Activated T-cell treated with anti-CD3 and anti-CD28 coated beads, Interleukin-2, amount 50 U/mL, for 72 hours (primary cell): ENCODE measurements at regions not wholly inside any gene's neighbourhood (a gene's known extent, or its start where the extent isn't known, plus 50 kb on each side); places are given as distances from the start of the nearest gene placed in this dataset.
"Not testable (repeated sequence)": the region's sequence is repeated elsewhere in the genome, so short reads cannot be mapped to it uniquely, and the experiment has no call there.

Experiments used
- ATAC-seq, 2 donors: fragments of 150-1000 bp; cut with Tn5 transposase; replicated peaks in 1 of 2; 2 replicates each; pipeline ENCODE4 v1.10.0; 2021; ENCODE audit warnings: moderate library complexity in 2 of 2, mild to moderate bottlenecking in 1 of 2
- DNase-seq, 2 donors: peaks; one replicate each; pipeline ENCODE4 v3.0.0; 2021 to 2022; ENCODE audit warnings: mixed read lengths in 1 of 2
- H3K27ac Mint-ChIP-seq: one replicate; pipeline ENCODE4 v1.8.0; 2022; ENCODE audit warnings: mild to moderate bottlenecking, moderate library complexity, mixed read lengths
- H3K27me3 Mint-ChIP-seq: one replicate; pipeline ENCODE4 v1.8.0; 2022; ENCODE audit warnings: low read depth, mixed read lengths
- H3K36me3 Mint-ChIP-seq, 2 donors: one replicate each; pipeline ENCODE4 v1.8.0; 2022; ENCODE audit warnings: mixed read lengths in 2 of 2, mild to moderate bottlenecking in 1 of 2; ENCODE audit not compliant: insufficient read depth in 2 of 2
- H3K4me1 Mint-ChIP-seq: one replicate; pipeline ENCODE4 v1.8.0; 2022; ENCODE audit warnings: low read depth, mixed read lengths
- H3K4me3 Mint-ChIP-seq, 2 donors: one replicate each; pipeline ENCODE4 v1.8.0; 2022; ENCODE audit warnings: mild to moderate bottlenecking in 2 of 2, mixed read lengths in 2 of 2, moderate library complexity in 2 of 2
- H3K9me3 Mint-ChIP-seq, 2 donors: one replicate each; pipeline ENCODE4 v1.8.0; 2022; ENCODE audit warnings: mixed read lengths in 2 of 2

- Mint-ChIP-seq H3K4me3 (no peak overlapping the region), H3K36me3 (no peaks in the 10 kb centered on the region), H3K27me3 (no peaks in the 10 kb centered on the region), H3K27ac (no peak overlapping the region), H3K4me1 (no peaks in the 10 kb centered on the region), H3K9me3 (peaks cover 0 to 3% of the 10 kb centered on the region in 2 donors)
- DNase-seq (peak in 1 of 2 donors; percentile 3), ATAC-seq (no peak)
Observed at GRCh38 chr3:73192036-73192738, 130.7 kb downstream of the EBLN2 start.

- not testable (repeated sequence) for H3K4me1 Mint-ChIP-seq, H3K27me3 Mint-ChIP-seq, H3K36me3 Mint-ChIP-seq, H3K4me3 Mint-ChIP-seq, H3K9me3 Mint-ChIP-seq, H3K27ac Mint-ChIP-seq, DNase-seq, ATAC-seq
Observed at GRCh38 chr3:73193943-73194342, 132.5 kb downstream of the EBLN2 start.

GRCh38 chr3:73197187-73197586 is 135.7 kb downstream of the EBLN2 start:
- no peaks in the 10 kb centered on the region for H3K36me3 Mint-ChIP-seq
- ATAC-seq (no peak), DNase-seq (no peak)
- no peak overlapping the region for H3K27ac Mint-ChIP-seq
- H3K9me3 Mint-ChIP-seq = peaks cover 0 to 3% of the 10 kb centered on the region in 2 donors
- peaks cover 18% of the 10 kb centered on the region for H3K27me3 Mint-ChIP-seq
- no peaks in the 10 kb centered on the region for H3K4me1 Mint-ChIP-seq
- H3K4me3 Mint-ChIP-seq = no peak overlapping the region

- Mint-ChIP-seq H3K27me3 (peaks cover 24% of the 10 kb centered on the region), H3K36me3 (no peaks in the 10 kb centered on the region), H3K4me3 (no peak overlapping the region), H3K9me3 (no peaks in the 10 kb centered on the region), H3K4me1 (no peaks in the 10 kb centered on the region), H3K27ac (no peak overlapping the region)
- ATAC-seq (no peak), DNase-seq (no peak)
Observed at GRCh38 chr3:73203101-73203500, 141.6 kb downstream of the EBLN2 start.

GRCh38 chr3:73203633-73204032 is 142.2 kb downstream of the EBLN2 start:
- Mint-ChIP-seq H3K9me3 (no peaks in the 10 kb centered on the region), H3K27ac (no peak overlapping the region), H3K4me1 (no peaks in the 10 kb centered on the region), H3K4me3 (no peak overlapping the region), H3K27me3 (peaks cover 24% of the 10 kb centered on the region), H3K36me3 (no peaks in the 10 kb centered on the region)
- no peak for DNase-seq
- no peak for ATAC-seq

- peaks cover 19% of the 10 kb centered on the region for H3K27me3 Mint-ChIP-seq
- no peak overlapping the region for H3K27ac Mint-ChIP-seq
Observed at GRCh38 chr3:73204841-73205240, 143.4 kb downstream of the EBLN2 start.

GRCh38 chr3:73206030-73206429 is 144.6 kb downstream of the EBLN2 start:
- Mint-ChIP-seq H3K4me3 (no peak overlapping the region), H3K27ac (no peak overlapping the region)
- DNase-seq = no peak

More at GRCh38 chr3:73204841-73205240, 143.4 kb downstream of the EBLN2 start:
- Mint-ChIP-seq H3K4me3 (no peak overlapping the region), H3K9me3 (no peaks in the 10 kb centered on the region), H3K4me1 (no peaks in the 10 kb centered on the region), H3K36me3 (no peaks in the 10 kb centered on the region)
- DNase-seq = no peak
- ATAC-seq = no peak

GRCh38 chr3:73207946-73208440 is 146.5 kb downstream of the EBLN2 start:
- Mint-ChIP-seq H3K4me1 (no peaks in the 10 kb centered on the region), H3K4me3 (no peak overlapping the region), H3K9me3 (peaks cover 0 to 2% of the 10 kb centered on the region in 2 donors), H3K36me3 (no peaks in the 10 kb centered on the region), H3K27me3 (peaks cover 6% of the 10 kb centered on the region), H3K27ac (no peak overlapping the region)
- no peak for DNase-seq
- no peak for ATAC-seq

More at GRCh38 chr3:73206030-73206429, 144.6 kb downstream of the EBLN2 start:
- ATAC-seq = no peak
- no peaks in the 10 kb centered on the region for H3K36me3 Mint-ChIP-seq
- no peaks in the 10 kb centered on the region for H3K4me1 Mint-ChIP-seq
- H3K27me3 Mint-ChIP-seq = peaks cover 7% of the 10 kb centered on the region
- H3K9me3 Mint-ChIP-seq = no peaks in the 10 kb centered on the region

- no peaks in the 10 kb centered on the region for H3K4me1 Mint-ChIP-seq
- H3K27me3 Mint-ChIP-seq = no peaks in the 10 kb centered on the region
- ATAC-seq (no peak), DNase-seq (no peak)
- H3K36me3 Mint-ChIP-seq = no peaks in the 10 kb centered on the region
- H3K27ac Mint-ChIP-seq = no peak overlapping the region
- peaks cover 0 to 2% of the 10 kb centered on the region in 2 donors for H3K9me3 Mint-ChIP-seq
- H3K4me3 Mint-ChIP-seq = no peak overlapping the region
Observed at GRCh38 chr3:73210759-73211158, 149.3 kb downstream of the EBLN2 start.

- H3K27ac Mint-ChIP-seq = no peak overlapping the region
- H3K36me3 Mint-ChIP-seq = no peaks in the 10 kb centered on the region
Observed at GRCh38 chr3:73212683-73213082, 151.2 kb downstream of the EBLN2 start.

GRCh38 chr3:73213896-73214295 is 152.4 kb downstream of the EBLN2 start:
- DNase-seq (no peak), ATAC-seq (no peak)
- Mint-ChIP-seq H3K27me3 (no peaks in the 10 kb centered on the region), H3K36me3 (no peaks in the 10 kb centered on the region), H3K9me3 (peaks cover 0 to 2% of the 10 kb centered on the region in 2 donors), H3K27ac (no peak overlapping the region), H3K4me1 (no peaks in the 10 kb centered on the region), H3K4me3 (no peak overlapping the region)

More at GRCh38 chr3:73212683-73213082, 151.2 kb downstream of the EBLN2 start:
- H3K4me1 Mint-ChIP-seq = no peaks in the 10 kb centered on the region
- DNase-seq (no peak), ATAC-seq (no peak)
- no peaks in the 10 kb centered on the region for H3K27me3 Mint-ChIP-seq
- H3K9me3 Mint-ChIP-seq = peaks cover 0 to 2% of the 10 kb centered on the region in 2 donors
- H3K4me3 Mint-ChIP-seq = no peak overlapping the region

- H3K4me3 Mint-ChIP-seq = no peak overlapping the region
- ATAC-seq (no peak), DNase-seq (no peak)
- no peak overlapping the region for H3K27ac Mint-ChIP-seq
- no peaks in the 10 kb centered on the region for H3K4me1 Mint-ChIP-seq
- H3K27me3 Mint-ChIP-seq = no peaks in the 10 kb centered on the region
- H3K36me3 Mint-ChIP-seq = no peaks in the 10 kb centered on the region
- H3K9me3 Mint-ChIP-seq = peaks cover 0 to 2% of the 10 kb centered on the region in 2 donors
Observed at GRCh38 chr3:73214846-73215245, 153.4 kb downstream of the EBLN2 start.

- H3K27ac Mint-ChIP-seq = no peak overlapping the region
- peaks cover 0 to 2% of the 10 kb centered on the region in 2 donors for H3K9me3 Mint-ChIP-seq
- H3K4me3 Mint-ChIP-seq = no peak overlapping the region
- no peak for DNase-seq
- no peaks in the 10 kb centered on the region for H3K4me1 Mint-ChIP-seq
- H3K36me3 Mint-ChIP-seq = no peaks in the 10 kb centered on the region
- no peaks in the 10 kb centered on the region for H3K27me3 Mint-ChIP-seq
- no peak for ATAC-seq
Observed at GRCh38 chr3:73215281-73215680, 153.8 kb downstream of the EBLN2 start.

- no peak for ATAC-seq
- no peak overlapping the region for H3K27ac Mint-ChIP-seq
- H3K27me3 Mint-ChIP-seq = no peaks in the 10 kb centered on the region
- no peak for DNase-seq
- peaks cover 0 to 2% of the 10 kb centered on the region in 2 donors for H3K9me3 Mint-ChIP-seq
- no peaks in the 10 kb centered on the region for H3K4me1 Mint-ChIP-seq
- H3K36me3 Mint-ChIP-seq = no peaks in the 10 kb centered on the region
- no peak overlapping the region for H3K4me3 Mint-ChIP-seq
Observed at GRCh38 chr3:73215901-73216300, 154.4 kb downstream of the EBLN2 start.
